Forelimb muscle (tissue), 1 donor: ENCODE measurements at regions not wholly inside any gene's neighbourhood (a gene's known extent, or its start where the extent isn't known, plus 50 kb on each side); places are given as distances from the start of the nearest gene placed in this dataset.

ENCODE experiments used
- DNase-seq: peaks from one replicate; pipeline ENCODE4 v3.0.0-alpha.2; 2013; ENCODE audit warnings: low read depth

DNA sequence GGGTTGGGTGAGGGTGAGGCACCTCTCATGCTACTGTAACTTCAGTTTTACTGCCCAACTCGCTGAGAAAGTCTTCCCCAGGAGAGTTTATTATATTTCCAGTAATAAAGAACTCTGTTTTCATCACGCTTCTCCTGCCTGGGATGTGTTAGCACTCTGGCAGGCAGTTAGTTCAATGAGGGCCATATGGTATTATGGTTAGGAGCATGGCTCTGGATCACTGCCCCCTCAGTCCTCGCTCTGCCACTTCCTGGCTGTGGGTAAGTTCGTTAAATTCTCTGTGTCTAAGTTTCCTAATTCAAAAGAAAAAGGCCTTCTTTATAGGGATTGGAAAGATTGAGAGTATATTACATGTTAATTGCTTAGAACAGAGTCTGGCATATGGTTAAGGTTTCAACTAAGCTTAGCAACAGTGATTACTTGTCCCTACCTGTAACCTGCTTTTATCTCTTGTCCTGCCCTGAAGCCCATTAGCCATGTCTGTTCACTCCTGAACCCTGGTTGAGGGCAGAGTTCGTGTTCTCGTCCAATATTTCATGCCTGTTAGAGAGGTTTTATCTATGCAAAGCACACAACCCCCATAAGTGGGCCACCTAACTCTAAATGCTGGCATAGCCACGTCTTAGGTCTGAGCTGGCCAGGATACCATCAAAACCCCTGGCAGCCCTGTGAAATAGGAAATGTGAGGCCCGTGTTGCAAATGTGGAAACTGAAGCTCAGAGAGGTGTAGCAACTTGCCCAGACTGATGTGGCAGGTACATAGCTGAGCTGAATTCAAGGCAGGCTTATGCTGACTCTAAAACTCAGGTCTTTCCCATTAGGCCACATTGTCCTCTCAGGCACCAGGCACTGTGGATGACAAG is 342.5 kb upstream of the JARID2 start:
- no peak for DNase-seq

DNA sequence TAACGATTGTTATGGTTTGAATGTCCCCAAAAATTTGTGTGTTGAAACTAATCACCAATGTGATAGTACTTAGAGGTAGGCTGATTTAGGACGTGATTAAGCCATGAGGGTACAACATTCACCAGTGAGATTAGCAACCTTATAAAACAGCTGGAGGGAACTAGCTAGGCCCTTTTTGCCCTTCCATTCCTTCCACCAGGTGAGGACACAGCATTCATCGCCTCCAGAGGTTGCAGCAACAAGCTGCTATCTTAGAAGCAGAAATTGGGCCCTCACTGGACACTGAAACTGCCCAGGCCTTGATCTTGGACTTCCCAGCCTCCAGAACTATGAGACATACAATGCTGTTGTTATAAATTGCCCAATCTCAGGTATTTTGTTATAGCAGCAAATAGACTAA is 340.7 kb upstream of the JARID2 start:
- DNase-seq = no peak

DNA sequence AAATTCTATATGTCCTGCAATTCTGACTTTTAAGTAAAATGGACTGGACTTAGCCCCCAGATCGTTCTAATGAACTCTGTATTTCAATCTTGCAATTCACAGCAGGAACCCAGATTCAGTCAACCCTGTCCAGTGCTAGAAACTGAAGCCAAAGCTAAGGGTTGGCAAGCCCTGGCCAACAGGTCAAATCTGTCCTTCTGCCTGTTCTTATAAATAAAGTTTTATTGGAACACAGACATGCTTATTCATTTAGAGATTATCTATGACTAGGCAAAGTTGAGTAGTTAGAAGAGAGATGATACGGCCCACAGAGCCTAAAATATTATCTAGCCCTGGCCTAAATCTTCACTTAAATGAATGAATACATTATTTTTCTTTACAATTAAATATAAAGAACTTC is 339.2 kb upstream of the JARID2 start:
- DNase-seq = no peak

DNA sequence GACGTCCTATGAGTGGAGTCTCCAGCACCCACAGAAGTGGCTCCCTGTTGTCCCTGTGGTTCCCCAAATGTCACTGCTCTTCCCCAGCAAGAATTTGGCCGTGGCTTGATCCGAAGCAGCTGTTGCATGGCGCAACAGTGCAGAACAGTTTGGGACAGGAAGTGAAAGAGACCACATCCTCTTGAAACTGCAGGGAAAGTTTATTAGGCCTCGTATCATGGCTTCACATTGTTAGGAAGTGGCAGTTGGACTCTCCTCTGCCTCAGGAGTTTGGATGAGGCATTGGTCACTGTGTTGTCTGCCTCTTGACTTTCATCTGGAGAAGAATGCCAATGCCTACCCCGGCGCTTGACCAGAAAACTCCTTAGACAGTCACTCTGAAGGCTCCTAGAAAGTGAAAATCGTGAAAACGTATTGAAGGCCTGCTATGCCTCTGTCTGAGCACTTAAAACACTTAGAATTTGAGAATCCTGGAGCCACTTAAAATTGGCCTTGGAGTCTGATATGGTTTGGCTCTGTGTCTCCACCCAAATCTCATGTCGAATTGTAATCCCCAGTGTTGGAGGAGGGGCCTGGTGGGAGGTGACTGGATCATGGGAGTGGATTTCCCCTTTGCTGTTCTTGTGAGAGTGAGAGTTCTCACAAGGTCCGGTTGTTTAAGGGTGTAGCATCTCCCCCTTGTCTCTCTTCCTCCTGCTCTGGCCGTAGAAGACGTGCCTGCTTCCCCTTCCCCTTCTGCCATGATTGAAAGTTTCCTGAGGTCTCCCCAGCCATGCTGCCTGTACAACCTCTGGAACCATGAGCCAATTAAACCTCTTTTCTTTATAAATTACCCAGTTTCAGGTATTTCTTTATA is 334.9 kb upstream of the JARID2 start:
- DNase-seq = no peak

DNA sequence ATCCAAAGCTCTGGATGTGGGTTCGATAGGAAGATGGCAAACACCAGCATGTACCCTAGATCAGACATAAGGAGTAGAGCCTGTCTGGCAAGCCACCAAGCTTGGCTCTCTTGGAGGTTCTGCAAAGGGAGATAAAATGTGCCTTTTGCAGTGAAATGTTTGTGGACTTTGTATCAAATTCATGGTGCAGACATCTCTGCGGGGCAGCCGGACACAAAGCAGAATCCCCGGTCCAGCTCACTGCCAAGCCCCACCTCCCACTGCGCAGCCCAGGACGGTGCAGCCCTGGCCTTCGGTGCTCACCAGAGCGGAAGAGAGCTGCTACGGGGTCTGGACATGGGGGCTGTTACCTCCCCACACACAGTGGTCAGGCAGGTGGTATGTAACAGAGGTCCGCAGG is 333.6 kb upstream of the JARID2 start:
- DNase-seq = no peak

DNA sequence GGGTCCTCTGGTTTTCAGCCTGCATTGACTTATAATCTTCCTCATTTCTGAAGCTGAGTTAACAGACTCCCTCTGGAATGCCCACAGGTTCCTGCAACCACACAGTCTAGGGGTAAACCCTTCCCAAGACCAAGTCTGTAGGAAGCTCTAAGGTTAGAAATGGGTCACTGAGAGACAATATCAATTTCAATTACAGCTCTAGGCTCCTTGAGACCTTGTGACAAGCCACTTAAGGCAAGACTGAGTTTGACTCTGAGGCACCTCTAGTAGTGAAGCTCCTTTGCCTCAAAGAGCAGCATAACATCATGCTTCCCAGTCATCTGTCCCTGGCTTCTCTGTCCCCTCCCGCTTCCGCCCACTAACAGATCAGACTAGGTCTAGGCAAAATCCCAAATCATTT is 333.2 kb upstream of the JARID2 start:
- DNase-seq = no peak

DNA sequence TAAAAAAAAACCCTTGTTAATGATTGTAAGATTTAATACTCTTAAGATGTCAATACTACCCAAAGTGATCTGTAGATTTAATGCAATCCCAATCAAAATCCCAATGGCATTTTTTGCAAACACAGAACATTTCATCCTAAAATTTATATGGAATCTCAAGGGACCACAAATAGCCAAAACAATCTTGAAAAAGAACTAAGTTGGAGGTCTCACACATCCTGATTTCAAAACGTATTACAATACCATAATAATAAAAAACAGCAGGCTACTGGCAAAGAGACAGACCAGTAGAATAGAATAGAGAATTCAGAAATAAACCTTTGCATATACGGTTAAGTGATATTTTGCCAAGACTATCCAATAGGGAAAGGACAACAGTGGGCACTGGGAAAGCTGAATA is 331.9 kb upstream of the JARID2 start:
- DNase-seq = no peak

DNA sequence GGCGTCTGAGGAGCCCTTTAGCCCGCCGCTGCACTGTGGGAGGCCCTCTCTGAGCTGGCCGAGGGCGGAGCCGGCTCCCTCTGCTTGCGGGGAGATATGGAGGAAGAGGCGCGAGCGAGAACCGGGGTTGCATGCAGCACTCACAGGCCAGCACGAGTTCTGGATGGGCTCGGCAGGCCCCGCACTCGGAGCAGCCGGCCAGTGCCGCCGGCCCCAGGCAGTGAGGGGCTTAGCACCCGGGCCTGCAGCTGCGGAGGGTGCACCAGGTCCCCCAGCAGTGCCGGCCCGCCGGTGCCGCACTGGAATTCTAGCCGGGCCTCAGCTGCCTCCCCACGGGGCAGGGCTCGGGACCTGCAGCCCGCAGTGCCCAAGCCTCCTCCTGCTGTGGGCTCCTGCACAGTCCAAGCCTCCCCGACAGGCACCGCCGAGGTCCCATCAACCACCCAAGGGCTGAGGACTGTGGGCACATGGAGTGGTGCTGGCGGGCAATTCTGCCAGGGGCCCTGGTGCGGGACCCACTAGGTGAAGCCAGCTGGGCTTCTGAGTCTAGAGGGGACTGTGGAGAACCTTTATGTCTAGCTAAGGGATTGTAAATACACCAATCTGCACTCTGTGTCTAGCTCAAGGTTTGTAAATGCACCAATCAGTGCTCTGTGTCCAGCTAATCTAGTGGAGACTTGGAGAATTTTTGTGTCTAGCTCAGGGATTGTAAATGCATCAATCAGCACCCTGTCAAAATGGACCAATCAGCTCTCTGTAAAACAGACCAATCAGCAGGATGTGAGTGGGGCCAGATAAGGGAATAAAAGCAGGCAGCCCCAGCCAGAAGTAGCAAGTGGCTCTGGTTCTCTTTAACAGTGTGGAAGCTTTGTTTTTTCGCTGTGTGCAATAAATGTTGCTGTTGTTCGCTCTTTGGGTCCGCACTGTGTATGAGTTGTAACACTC is 329.7 kb upstream of the JARID2 start:
- no peak for DNase-seq

DNA sequence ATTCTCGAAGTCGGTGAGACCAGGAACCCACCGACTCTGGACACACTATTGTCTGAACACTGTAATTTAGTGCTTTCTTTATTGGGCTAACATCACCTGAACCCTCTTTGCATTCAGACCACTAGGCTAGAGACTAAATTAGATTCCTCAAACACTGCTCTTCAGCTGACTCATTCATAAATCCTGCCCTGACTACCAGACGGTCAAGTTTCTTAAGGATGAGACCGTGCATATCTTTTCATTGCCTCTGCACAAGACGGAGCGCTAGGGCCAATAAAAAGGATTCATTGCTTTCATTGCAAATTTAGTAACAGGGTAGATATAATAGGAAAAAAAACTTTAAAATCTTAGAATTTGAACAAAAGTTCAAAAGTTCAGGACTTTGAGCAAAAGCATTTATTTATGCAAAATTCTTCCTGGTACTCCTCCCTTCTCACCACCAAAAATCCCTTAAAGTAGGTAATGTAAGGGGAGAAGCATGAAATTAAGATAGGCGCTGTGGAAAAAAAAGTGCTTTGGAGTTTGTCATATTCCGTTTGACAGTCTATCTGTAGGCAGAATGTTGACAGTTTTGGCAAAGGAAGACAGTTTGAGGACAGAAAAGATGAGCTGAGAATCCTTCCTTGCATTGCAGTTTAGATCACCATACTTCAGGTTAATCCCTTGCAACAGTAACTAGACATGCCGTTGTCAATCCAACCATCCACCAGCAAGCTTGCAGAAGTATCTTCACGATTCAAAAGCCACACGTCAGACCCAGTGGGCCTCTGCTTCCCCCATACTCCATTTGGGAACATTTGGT is 328.6 kb upstream of the JARID2 start:
- DNase-seq = no peak

DNA sequence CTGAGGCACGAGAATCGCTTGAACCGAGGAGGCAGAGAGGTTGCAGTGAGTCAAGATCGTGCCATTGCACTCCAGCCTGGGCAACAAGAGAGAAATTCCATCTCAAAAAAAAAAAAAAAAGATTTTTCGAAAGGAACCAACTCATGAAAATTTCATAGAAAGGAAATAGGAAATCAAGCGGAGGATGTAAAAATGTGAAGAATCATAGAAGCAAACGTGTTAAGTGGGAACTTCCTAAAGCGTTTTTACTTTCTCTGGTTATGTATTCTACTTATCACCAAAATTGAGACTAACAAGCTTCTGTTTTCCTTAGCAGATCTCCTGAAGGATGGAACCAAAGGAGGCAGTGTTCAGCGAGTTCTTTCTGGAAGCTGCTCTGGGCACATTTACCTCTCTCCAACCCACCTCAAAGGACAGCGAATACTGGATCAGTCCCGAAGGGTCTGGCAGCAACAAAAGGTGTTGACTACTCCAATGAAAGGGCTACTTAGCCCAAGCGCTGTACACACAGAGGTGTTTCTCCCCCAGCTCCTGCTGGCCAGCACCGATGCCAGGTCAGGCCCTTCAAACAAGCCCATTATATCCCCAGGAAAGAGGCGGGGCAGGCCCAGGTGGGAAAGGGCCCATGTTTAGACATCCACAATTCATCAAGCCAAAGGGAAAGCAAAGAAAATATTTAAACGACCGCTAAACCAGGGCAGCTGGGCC is 327.5 kb upstream of the JARID2 start:
- no peak for DNase-seq

DNA sequence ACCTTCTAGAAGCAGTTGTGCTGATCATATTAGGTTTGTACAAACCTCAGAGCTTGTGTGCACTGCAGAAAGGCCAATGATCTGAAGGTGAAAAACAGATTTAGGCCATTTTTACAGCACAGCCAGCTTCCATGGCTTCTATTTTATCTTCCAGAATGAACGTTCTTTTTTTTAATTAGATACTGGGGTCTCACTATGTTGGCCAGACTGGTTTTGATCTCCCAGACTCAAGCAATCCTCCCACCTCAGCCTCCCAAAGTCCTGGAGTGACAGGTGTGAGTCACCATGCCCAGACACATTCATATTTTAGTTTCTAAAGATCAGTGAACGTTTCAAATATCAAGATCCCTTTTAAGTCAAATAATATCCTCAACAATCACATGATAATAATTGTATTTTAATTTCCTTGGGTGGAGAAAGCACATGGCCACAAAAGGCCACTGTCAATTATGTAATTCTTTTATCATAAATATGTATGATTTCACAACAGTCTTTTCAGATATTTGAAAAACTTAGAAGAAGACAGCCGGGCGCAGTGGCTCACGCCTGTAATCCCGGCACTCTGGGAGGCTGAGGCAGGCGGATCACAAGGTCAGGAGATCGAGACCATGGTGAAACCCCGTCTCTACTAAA is 326.7 kb upstream of the JARID2 start:
- DNase-seq = no peak

DNA sequence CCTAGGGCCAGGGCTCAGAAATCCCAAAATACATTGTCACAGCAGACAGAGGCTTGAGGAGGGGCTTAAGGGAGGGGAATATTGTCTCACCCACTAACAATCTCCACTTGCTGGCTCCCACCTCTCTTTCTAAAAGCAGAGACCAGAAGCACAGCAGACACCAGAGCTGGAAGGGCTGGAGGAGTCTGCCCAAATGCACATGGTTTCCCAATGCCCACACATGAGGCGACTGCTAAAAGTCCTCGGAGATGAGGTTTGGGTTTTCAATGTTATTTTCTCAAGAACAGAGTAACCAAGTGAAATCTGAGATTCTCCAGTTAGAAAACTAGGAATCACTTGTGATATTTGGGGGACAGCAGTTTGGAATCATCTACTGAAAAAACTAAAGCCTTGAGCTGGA is 325.6 kb upstream of the JARID2 start:
- DNase-seq = no peak

DNA sequence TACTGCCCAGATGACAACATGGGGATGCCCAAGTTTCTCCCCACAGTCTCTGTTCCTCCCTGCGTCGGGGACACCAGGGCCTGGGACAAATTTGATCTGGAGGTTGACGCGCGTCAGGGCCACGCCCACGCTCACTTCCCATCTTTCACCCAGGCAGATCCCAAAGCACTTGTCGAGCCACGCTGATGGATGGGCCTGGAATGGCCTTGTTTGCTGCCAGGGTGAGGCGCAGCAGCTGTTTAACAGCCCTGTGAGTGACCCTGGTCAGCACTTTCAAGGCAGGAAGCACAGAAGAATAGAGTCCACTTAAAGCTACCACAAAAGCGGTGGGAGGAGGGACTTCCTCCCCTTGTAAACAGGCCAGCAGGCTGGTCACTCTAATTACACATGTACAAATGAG is 324.7 kb upstream of the JARID2 start:
- no peak for DNase-seq

DNA sequence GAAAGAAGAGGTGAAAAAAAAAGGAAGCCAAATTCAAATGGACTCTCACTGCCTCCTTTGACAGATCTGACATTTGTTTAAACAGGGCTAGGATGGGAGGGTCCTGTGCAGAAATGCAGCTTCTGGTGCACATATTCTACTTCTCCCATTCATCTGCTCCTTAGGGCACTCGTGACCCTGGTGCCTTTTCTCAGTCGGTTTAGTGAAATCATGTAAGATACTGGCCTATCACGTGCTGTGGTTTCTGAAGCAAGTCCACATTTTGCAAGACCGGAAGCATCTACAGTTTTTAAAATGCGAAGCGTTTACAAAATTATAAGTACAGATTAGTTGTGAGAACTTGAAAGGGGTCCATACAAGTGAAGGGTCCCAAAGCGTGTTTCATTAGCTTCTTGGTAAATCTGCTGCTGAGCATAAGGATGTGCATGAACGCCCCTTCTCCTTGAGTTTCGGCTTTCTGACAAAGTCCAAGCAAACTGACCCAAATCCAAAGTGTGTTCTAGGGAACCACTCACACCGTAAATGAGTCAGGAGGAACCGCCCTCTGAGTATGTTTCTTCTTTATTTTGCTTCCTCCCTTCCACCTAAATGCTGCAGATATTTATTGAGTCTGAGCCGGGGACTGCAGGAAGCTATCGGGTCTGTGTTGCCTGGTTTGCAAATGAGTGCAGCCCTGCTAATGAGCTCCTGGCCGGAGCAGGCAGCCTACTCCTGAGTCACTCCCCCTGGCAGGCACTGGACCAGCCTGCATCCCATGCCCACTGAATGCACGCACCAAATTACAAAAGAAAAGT is 323.8 kb upstream of the JARID2 start:
- DNase-seq = no peak

DNA sequence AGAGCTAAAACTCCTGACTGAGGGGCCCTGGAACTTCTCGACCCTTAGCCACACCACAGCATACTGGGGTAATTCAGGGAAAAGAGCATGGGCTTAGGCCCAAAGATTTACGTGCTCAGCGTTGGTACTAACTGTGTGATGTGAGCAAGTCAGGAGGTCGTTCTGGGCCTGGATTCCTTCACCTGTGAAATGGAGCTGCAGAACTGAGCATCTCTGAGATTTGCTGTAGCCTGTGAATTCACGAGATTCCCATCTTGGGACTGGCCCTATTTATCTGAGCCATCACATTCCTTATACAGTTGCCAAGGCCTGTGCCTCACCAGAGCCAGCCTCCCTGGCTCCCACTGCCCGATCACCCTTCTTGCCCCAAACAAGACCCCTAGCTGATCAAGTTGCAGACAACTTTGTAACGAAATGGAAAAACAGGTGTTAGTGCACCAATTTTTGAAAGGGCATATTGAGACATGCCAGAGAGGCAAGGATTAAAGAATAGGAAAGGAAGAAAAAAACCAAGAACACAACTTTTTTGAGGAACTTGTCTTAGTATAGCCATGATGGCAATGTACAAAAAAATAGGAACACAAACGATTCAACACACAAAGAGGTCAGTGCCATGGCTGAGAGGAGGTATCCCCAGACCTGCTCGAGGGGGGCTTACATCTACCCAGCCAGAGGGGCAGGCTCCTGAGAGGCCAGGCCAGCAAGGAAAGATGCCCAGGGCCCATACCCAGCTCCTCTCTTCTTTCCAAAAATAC is 323.0 kb upstream of the JARID2 start:
- DNase-seq = no peak

DNA sequence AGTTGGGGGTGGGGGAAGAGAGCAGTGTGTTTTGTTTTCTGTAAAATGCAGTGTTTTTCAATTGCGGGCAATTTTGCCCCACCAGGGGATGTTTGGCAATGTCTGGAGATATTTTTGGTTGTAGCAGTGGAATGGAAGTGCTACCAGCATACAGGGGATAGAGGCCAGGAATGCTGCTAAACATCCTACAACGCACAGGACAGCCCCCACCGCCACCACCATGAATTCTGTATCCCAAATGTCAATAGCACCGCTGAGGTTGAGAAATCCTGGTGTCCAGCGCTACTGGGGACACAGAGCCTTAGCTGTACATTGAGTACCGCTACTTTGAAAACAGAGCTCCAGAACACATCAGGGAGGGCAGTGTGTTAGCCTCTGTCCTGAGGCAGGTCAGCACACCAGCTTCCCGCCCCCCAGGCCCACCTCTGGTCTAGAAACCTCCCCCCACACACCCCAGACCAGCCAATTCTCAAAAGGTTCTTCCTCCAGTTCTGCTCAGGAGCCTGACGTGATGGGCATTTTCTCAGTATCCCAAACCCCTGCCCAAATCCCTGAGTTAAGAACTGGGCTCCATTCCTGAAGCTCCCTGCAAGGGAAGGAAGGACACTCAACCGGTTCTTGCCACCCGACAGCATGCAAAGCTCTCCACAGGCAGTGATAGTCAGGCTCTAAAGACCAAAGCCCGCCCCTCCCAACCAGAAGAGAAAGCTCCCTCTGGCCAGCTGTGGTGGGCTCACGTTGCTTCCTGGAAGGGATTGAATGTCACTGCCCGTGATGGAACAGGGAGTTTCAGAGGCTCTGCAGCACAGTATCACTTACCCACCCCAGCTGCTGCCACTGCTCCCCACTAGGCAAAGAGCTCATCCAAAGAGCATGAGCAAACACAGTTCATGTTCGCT is 321.5 kb upstream of the JARID2 start:
- no peak for DNase-seq

DNA sequence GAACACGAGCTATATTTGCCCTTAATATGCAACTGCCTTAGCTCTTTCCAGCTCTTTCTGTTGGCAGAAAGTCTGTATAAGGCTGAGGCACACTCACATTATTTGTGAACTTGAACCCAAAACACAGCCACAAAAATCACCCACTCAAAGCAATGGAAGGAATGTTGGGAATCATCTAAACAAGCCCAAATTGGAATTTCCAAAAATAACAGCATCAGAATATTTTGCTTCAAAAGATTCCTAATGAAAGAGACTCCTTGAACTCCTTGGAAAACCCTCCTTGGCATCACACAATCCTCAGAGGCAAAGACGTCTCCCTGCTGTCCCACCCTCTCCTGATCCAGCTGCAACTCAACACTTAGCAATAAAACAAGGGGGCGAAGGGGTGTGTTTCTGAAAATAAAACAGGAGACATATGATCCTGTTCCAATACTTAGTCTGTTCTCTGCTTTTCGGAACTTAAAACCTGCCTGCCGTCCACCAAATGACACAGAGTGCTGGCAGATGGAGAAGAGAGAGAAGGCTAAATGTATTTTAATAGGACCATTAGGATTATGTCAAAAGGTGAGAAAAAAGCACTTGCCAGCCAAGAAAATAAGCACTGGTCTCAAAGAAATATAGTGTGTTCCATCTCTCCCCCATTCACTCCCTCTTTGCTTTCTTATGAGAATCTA is 320.7 kb upstream of the JARID2 start:
- no peak for DNase-seq
